ENCODE measurements at regions not wholly inside any gene's neighbourhood (a gene's known extent, or its start where the extent isn't known, plus 50 kb on each side); places are given as distances from the start of the nearest gene placed in this dataset.

GRCh38 chr2:121895723-121896571 lies 140.5 kb downstream of the TSN start:
- TF ChIP-seq CTCF (IDR thresholded peaks at IDR 0.05) (no peak), POLR2AphosphoS5 (IDR thresholded peaks at IDR 0.05) (no peak), EP300 (IDR thresholded peaks at IDR 0.05) (no peak), POLR2A (IDR thresholded peaks at IDR 0.05) (no peak)

Measured in gastroesophageal sphincter (tissue), 3 donors.